ENCODE measurements at regions not wholly inside any gene's neighbourhood (a gene's known extent, or its start where the extent isn't known, plus 50 kb on each side); places are given as distances from the start of the nearest gene placed in this dataset.

DNA sequence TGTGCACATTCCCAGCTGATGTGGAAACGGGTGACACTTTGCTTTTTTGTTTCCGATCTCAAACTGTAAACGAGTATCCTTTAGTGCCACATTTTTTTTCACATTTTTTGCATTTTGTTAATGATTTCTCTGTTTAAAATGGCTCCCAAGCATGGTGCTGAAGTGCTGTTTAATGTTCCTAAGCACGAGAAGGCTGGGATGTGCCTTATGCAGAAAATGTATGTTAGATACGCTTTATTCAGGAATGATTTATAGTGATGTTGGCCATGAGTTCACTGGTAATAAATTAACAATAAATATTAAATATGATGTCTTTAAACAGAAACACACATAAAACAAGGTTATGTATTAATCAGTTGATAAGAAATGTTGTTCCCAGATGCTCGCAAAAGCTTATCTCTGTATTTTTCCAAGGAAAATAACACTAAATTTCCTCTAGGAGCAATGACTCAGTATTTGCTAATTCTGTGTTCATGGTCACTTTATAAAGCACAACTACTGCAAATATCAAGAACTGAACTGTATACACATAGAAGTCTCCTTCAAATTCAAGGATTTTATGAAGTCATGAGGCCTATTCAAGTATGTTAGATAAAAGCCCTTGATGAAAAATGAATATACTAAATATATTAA is 305.9 kb upstream of the SMIM30 start:
- DNase-seq (ENCODE audit: low spot score), result no peak
- intact Hi-C loops (cut with DNase I), result no loop called here
- ATAC-seq, result no peak

DNA sequence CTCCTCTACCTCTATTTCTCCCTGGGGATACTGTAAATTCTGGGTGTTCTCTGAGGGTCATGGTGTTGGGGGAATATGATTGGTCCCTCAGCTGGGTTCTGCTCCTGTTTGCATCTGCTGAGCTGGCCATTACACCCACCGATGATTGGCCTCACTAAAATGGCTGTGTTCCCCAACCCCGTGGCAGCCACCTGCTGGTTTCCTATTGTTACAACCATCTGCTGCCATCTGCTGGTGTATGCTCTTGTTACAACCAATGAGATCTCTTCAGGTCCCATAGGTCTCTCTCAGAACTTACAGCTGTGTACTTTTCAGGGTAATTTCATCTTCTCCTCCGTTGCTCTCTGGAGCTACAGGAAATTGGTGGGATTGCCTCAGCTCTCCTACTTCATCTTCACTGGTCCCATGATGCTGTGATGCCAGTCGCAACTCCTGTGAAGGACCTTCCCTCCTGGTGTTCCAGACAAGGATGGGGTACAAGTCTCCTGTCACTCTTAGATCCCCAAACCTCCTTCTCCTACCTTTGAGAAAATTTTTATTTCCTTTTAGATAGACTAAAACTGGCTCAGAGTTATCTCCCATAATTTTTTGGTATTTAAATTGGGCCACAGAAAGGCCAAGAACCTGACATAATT is 303.5 kb upstream of the SMIM30 start:
- DNase-seq (ENCODE audit: low spot score), result peak; percentile 79
- intact Hi-C loops (cut with DNase I), result no loop called here
- peak; percentile 80 for ATAC-seq

DNA sequence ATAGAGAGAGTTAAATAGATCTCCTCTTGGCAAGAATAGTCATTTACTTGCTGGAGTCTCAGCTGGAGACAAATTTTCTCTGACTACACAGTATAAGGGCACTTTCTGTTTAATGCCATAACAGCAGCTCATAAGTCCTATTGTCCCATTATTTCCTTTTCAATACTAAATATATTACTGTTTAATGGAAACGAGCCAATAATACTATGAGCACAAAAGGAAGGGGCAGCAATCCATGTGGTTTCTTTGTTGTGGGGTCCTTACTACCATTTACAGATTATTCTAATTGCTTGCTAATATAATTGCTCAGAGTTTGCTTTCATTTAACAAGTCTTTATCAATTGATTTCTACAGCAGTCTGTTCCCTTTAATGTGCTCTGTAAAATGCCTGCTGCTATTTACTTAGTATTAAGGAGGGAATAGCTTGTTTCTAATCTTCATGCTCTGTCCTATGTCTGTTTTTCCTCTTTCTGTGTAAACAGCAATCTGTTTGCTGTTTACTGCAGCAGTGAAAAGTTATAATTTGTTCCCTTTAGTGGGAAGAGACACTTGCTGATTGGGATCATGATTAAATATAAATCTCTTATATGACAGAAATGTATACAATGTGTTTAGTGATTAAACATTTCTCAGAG is 296.2 kb upstream of the SMIM30 start:
- ATAC-seq, result no peak
- intact Hi-C loops (cut with DNase I), result no loop called here
- DNase-seq (ENCODE audit: low spot score), result no peak

DNA sequence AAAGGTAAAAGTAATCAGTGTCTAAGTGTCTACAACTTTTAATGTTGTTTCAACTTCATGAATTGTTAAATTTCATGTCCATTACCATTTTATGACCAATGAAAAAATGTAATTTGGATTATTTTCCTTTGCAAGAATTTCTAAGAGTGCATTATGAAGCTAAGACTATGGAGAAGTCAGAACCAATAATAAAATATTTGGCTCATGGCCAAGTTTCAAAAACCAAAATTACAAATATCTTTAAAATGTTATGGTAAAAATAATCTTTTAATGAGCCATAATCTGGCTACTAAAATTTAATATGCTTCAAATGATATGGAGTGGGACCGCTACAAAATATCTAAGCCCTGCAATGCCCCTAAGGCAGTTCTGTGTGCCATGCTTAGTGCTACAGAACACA is 294.1 kb upstream of the SMIM30 start:
- intact Hi-C loops (cut with DNase I), result no loop called here
- ATAC-seq, result no peak
- no peak for DNase-seq (ENCODE audit: low spot score)

DNA sequence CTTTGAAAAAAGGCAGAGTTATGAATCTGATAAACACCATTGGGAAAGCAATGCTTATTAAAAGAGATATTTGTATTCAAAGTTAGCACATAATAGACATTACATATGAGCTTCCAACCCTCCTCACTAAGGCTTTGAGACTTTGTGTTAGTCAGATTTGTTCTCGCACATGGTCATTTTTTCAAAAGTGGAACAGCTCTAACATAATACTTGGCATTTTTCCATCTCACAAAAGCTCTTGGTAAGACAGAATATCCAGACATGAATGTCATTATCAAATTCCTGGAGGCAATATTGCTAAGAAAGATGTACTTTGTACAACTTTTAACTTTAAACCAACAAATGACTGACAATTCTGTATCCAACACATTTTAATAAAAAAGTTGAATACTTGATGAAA is 292.4 kb upstream of the SMIM30 start:
- intact Hi-C loops (cut with DNase I), result no loop called here
- DNase-seq (ENCODE audit: low spot score) (no peak), ATAC-seq (no peak)

DNA sequence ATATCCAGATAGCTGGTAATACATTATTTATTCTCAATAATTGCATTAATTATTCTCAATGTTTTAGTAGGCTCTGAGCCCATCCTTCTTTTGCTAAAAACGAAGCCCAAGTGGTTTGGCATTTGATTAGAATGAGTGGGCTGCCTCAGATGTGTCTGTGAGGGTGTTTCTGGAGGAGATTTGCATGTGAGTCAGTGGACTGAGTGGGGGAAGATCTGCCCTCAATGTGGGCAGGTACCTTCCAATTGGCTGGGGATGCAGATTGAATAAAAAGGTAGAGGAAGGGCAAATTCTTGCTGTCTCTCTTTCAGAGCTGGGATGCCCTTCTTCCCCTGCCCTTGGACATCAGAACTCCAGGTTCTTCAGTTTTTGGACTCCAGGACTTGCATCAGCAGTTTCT is 290.6 kb upstream of the SMIM30 start:
- DNase-seq (ENCODE audit: low spot score) (no peak), ATAC-seq (no peak)
- intact Hi-C loops (cut with DNase I), result no loop called here

DNA sequence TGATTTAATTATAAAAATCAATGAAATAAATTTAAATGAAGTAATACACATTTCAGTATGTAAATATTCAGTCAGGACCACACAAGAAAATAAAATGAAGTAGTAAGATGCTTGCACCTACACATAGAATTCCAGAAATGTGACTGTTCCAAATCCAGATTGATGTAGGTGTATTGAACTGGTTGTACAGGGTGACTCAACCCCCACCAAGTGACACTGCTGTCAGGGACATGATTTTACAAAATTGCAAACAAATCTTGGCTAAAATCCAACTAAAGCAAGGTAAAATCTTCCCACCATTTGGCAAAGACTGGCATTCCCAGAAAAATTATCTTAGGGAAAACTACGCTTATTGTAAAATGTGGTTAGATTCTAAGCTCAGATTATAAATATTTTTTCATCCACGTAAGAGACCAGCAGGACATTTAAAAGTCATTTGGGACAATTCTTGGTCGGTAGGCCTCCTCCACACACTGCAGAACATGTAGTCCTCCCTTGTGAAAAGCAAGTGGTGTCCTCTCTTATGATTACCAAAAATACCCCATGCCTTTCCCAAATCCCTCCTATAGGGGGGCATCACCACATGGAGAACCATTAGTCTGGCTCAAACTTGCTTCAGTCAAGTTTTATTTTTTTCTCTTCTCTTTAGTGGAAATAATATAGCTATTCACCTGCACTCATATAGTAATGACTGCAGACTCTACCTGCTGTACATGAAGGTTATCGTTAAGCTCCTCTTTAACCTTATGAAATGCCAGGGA is 287.1 kb upstream of the SMIM30 start:
- ATAC-seq (no peak), DNase-seq (ENCODE audit: low spot score) (no peak)
- intact Hi-C loops (cut with DNase I), result no loop called here

DNA sequence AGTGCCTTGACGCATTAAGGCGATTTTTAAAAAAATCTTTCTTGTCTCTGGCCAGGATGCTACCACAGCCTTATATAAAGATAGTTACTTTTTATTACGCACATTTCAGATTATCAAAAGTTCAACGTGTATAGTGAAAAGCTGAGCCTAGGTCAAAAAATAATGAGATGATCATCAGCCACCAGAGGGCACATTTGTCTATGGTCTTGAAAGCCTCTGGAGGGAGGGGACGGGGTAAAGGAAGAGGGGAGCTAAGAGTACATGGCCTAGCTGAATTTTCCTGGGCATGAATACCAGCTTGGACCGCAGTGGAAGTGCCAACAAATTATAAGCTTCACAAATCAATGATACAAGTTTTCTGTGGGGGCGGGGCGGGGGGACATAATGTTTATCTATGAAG is 285.9 kb upstream of the SMIM30 start:
- intact Hi-C loops (cut with DNase I), result no loop called here
- ATAC-seq, result no peak
- no peak for DNase-seq (ENCODE audit: low spot score)

DNA sequence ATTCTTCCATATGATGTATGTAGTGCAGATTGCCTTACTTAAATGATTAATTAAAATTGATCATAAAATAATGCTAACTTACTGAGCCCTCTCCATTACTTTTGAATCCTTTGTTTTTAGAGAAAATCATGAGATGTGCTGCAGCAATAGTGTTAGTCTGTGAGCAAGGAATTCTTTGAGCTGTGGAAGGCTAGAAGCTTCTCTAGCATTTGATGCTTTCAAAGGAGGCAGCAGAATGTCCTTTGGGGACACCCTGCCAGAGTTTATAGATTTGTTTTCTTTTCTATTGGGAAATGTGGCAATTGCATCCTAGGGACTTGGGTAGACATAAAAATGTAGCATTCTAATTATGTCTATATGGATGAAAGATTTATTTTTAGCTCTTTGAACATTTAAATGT is 284.1 kb upstream of the SMIM30 start:
- no peak for DNase-seq (ENCODE audit: low spot score)
- ATAC-seq, result no peak
- intact Hi-C loops (cut with DNase I), result no loop called here

DNA sequence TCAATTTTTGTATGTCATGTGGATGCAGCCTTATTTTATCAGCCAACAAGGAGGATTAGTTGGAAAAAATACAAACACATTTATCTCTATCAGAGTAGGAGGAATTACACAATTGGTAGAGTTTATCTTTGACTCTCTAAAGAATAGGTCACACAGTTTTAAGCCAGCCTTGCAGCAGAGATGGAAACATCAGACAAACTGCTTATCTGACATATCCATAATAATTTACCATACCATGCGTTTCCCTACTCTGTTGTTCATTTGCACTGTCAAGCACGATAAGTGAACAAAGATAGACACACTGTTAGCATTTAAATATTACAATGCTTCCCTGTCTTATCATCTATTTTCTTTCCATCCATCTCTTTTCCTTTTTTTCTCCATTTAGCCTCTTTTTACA is 283.7 kb upstream of the SMIM30 start:
- ATAC-seq, result no peak
- intact Hi-C loops (cut with DNase I), result no loop called here

DNA sequence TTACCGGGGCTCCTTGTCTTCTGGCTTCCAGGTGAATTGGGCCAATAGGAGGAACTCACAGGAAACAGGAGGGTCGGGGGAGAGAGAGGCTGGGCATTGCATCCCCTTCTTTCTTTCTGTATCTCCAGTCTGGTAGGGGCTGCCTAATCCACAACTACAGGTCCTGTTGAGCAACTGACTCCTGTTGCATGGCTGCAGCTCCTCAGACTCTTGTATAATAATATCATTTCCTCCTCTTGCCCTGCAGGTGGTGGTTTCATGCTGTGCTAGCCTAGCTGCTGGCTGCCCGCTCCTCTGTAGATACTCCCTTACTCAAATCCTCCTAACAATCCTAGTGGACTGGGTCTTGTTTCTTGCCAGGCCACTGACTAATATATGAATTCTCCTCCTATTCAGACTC is 276.5 kb upstream of the SMIM30 start:
- intact Hi-C loops (cut with DNase I), result no loop called here
- ATAC-seq, result no peak
- DNase-seq (ENCODE audit: low spot score), result no peak

More for the DNA sequence above, 283.7 kb upstream of the SMIM30 start:
- DNase-seq (ENCODE audit: low spot score), result no peak

DNA sequence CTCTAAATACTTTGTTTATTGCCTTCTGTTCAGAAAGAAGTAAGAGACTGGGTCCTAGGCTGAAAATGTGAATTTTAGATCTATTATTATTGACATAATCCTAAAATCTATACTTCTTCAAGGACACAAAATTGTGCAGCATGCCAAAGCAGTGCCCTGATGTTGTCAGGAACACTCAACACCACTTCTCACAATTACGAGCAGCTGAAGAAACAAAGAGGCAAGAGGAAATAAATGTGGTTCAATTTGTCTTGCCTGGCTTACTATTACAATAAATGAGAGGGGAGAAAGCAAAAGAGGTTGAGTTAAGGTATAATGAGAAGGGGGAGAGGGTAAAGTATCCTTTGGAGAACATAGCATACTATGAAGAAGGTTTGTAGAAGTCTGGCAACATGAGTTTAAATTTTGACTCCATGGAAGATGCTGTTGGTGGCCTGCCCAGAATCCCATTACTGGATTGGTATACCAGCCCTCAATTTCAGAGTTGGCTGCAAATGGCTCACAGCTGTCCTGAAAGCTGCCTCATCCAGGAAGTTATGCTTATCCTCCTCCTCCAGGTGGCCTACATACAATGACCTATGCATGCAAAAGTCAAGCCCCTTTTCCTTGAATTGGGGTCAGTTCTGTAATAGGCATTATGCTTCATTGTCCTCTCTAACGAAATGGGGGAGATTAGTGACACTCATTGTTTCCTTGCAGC is 274.6 kb upstream of the SMIM30 start:
- no peak for DNase-seq (ENCODE audit: low spot score)
- intact Hi-C loops (cut with DNase I), result no loop called here
- no peak for ATAC-seq

DNA sequence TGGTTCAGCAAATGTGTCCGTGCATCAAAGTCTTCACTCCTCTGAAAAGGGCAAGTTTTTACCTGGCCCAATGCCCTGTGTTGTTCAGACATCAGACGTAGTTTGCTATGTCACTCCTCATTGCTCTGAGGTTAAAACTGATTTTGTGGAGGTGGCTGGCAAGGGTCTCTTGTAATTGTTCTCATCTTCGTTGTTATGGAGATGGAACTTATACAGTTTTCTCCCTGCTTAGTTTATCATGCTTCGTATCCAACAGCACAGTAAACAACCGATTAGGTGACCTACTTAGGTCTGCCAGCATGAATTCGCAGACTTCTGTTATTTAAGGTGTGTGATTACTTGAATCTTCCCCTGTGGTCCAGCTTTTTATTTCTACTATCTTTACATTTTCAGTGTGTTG is 274.1 kb upstream of the SMIM30 start:
- ATAC-seq, result no peak
- intact Hi-C loops (cut with DNase I), result no loop called here

DNA sequence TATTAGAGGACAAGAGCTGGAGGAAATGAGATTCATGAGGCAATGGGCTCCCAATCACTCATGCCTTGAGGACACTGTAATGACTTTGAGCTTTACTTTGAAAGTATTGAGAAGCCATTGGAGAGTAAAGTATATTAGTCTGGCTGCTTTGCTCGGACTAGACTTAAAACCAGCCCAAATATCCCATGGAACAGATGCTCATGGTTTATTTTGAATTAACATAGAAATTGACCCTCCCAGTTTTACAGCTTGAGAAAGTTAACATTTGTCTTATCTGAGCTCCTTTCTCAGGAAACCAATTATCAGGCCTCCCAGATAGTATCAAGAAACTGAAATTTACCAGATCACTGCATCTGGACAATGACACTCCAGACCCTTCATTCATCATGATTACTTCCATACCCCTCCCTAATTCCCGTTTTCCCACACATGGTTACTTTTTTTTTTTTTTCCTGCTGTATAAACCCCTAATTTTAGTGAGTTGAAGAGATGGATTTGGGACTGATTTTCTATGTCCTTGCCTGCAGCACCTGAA is 270.8 kb upstream of the SMIM30 start:
- intact Hi-C loops (cut with DNase I), result no loop called here
- DNase-seq (ENCODE audit: low spot score), result no peak
- ATAC-seq, result no peak

More for the DNA sequence above, 274.1 kb upstream of the SMIM30 start:
- no peak for DNase-seq (ENCODE audit: low spot score)

DNA sequence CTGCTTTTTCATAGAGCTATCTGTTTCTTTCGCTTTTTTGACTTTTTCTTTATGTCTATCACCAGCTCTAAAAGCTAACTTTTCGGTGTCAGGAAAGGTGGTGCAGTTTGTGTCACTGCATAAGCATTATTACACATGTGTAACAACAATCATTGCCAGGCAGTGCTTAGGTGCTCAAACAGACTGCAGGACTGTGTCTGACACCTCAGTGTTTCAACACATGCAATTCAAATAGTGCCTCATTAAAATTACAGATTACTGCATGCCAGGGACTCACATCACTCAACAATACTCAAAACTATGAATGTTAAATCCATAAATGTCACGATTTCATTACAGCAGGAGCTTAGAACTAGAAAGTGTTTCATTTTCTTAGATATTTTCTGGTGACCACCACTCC is 265.3 kb upstream of the SMIM30 start:
- DNase-seq (ENCODE audit: low spot score), result no peak
- no peak for ATAC-seq
- intact Hi-C loops (cut with DNase I), result no loop called here

DNA sequence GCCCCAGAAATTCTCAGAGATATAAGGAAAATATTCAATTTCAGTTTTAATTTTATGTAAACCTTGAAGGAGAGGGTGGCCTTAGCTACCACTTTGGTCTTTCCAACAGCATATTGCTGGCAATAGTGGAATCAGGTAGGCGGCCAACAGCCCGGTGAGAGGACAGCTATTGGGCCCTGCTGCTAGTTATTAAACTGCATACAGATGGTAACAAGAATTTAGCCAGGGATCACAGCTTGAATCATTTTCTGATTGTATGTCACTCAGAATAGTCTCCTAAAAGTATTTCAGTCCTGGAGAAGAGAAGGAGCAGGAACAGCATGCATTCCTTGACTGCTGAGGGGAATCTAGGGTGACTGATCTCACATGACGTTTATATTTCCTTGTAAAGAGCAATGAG is 261.4 kb upstream of the SMIM30 start:
- ATAC-seq (no peak), DNase-seq (ENCODE audit: low spot score) (no peak)
- intact Hi-C loops (cut with DNase I), result no loop called here

DNA sequence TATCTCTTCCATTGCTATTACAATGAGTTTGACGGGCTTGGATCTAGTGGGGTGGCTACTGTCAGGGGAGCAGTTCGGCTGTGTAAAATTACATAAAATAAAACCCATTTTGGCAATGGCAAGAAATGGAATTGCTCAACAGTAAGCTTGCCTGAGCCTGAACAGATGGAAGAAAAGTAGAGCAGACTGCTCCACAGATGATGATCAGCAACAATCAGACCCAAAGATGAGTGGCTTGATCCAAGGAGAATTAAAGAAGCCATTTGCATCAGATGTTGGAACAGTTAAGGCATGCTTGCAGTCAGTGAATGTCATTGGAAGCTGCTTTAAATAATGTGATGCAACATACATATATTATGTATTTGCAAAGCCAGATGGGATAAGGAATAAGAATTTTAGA is 256.6 kb upstream of the SMIM30 start:
- DNase-seq (ENCODE audit: low spot score), result no peak
- intact Hi-C loops (cut with DNase I), result no loop called here
- ATAC-seq, result peak; percentile 26

DNA sequence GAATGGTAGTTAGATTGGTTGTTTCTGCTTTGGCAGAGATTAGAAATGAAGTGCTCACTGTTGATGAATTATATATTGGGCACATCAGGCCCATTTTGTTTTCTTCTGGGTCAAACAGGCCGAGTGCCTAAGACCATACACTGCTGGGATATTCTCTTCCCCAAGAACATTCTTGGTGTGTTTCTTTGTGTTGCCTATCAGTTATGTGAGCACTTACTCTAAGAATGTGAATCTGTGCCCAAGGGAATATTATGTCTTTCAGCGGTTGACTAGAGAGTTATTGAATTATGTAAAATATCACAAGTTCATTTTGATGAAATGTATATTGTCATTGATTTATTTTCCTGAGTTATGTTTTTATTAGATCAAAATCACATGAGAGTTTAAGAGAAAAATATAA is 255.5 kb upstream of the SMIM30 start:
- DNase-seq (ENCODE audit: low spot score) (no peak), ATAC-seq (no peak)
- intact Hi-C loops (cut with DNase I), result no loop called here

DNA sequence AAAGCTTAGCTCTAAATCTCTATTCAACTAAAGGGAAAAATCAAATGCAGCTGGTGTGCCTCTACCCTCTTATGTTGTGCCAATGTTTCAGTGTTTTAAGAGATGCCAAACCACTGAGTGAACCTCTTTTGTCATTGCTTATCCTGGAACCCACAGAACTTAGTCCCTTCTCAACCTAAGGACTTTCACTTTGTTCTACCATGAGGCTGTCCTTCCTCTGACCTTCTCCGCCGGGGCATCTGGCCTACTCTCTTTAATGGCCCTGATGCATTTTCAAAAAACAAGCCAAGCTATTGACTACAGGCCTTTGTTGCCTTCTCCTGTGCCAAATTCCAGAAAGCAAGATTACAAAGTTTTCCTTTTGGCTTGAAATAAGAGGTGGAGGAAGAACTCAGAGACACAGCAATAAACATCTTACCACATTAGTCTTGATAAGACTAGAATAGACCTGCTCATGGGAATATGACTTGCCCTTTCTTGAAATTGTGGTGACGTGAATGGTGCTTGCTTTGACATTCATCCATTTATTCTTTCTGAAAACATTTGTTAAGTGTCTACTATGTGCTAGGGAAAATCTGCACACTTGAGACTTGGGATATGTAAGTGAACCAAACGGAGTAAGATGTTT is 253.2 kb upstream of the SMIM30 start:
- intact Hi-C loops (cut with DNase I), result no loop called here

More for the DNA sequence above, 253.2 kb upstream of the SMIM30 start:
- ATAC-seq (peak; percentile 83), DNase-seq (ENCODE audit: low spot score) (no peak)

All from sciatic nerve (tissue), 2 donors.